Stomach (tissue), 8 donors: ENCODE measurements at regions not wholly inside any gene's neighbourhood (a gene's known extent, or its start where the extent isn't known, plus 50 kb on each side); places are given as distances from the start of the nearest gene placed in this dataset.

ENCODE experiments used
- DNase-seq, 2 donors: peaks; one replicate each; pipeline versions ENCODE4 v3.0.0 to v3.0.0-alpha.2; 2013 to 2019
- H3K27ac ChIP-seq, 5 donors: fragments of 200-600 bp in 4 of 5; sonication (generic) in 4 of 5; one replicate each; pipeline ENCODE4 v1.5.1; 2013 to 2019; ENCODE audit warnings: mild to moderate bottlenecking in 1 of 5, moderate library complexity in 1 of 5
- H3K27me3 ChIP-seq, 3 donors: fragments of 200-600 bp; sonication (generic); one replicate each; pipeline ENCODE4 v1.5.1; 2017 to 2019; ENCODE audit warnings: mixed run types in 1 of 3
- H3K36me3 ChIP-seq, 4 donors: fragments of 200-600 bp; sonication (generic); 1 replicate in 3 of 4; 2 replicates in 1 of 4; pipeline ENCODE4 v1.5.1; 2016 to 2019
- H3K4me1 ChIP-seq, 4 donors: fragments of 200-600 bp; sonication (generic); one replicate each; pipeline ENCODE4 v1.5.1; 2016 to 2019
- H3K4me3 ChIP-seq, 4 donors: fragments of 200-600 bp; sonication (generic) in 3 of 4; one replicate each; pipeline ENCODE4 v1.5.1; 2016 to 2019; ENCODE audit warnings: mild to moderate bottlenecking in 1 of 4
- H3K9me3 ChIP-seq, 4 donors: fragments of 200-600 bp; sonication (generic); one replicate each; pipeline ENCODE4 v1.5.1; 2016 to 2019
- EP300 ChIP-seq: sonication (generic); formaldehyde crosslinking; IDR thresholded peaks from one replicate; pipeline ENCODE4 v1.6.1; 2017; ENCODE audit warnings: antibody characterized with exemption
- POLR2A ChIP-seq, 4 donors: fragments of 450-650 bp; IDR thresholded peaks; one replicate each; pipeline ENCODE4 v1.6.1; 2016; ENCODE audit warnings: antibody characterized with exemption in 4 of 4, control low read depth in 2 of 4, mild to moderate bottlenecking in 1 of 4, moderate library complexity in 1 of 4
- POLR2AphosphoS5 ChIP-seq, 3 donors: sonication (generic); formaldehyde crosslinking; IDR thresholded peaks; one replicate each; pipeline ENCODE4 v1.6.1; 2016; ENCODE audit warnings: antibody characterized with exemption in 3 of 3
- WGBS, 5 donors: extraction: QIAGEN DNeasy Blood & Tissue Kit in 3 of 5; methylation state at CpG; one replicate each; pipeline versions ENCODE4 v1.1.5 to v1.1.7; 2013 to 2018; 5-methylcytosine and 5-hydroxymethylcytosine counted together
- intact Hi-C: fragments of 100-400 bp; cut with DNase I; formaldehyde crosslinking; loops from one replicate; pipeline ENCODE4 v1.15.1; 2023; ENCODE audit warnings: low total_unique reads
- TF ChIP-seq, protein P1 (sequence below), 7 experiments: fragments of 450-650 bp in 4 of 7; fragments of 200-600 bp in 3 of 7; sonication (generic) in 3 of 7; IDR thresholded peaks; one replicate each; pipeline ENCODE4 v1.5.1; 2016 to 2019; ENCODE audit warnings: antibody characterized with exemption in 7 of 7, control low read depth in 2 of 7, mild to moderate bottlenecking in 1 of 7
- donor health status: healthy with polysubstance abuse.
- donor health status: Bipolar disorder and iron deficiency.
- donor health status: healthy.

DNA sequence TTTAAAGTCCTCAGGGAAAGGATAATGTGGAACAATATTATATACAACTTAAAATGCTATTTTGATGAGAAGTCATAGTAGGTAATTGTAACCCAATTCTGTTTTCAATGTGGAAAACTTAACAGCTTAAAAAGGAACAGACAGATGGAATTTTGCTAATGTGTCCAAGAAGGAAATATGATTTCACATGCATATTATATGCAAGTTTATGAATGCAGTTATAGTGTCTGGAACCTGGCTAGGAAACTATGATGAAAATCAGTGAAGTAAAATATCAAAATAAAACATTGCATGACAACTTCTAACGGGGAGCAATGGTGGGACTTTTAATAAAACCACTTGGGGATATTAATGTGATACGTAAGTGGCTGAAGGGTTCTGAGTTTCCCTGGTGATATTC, 152.6 kb upstream of the HAND2 start:
- Histone ChIP-seq H3K9me3 (no peaks in the 10 kb centered on the region), H3K27ac (no peak overlapping the region), H3K36me3 (no peaks in the 10 kb centered on the region), H3K4me3 (no peak overlapping the region), H3K27me3 (no peaks in the 10 kb centered on the region), H3K4me1 (no peaks in the 10 kb centered on the region)
- DNase-seq = no peak
- no peak for TF ChIP-seq POLR2AphosphoS5 (IDR thresholded peaks at IDR 0.05)
- TF ChIP-seq, protein P1, sequence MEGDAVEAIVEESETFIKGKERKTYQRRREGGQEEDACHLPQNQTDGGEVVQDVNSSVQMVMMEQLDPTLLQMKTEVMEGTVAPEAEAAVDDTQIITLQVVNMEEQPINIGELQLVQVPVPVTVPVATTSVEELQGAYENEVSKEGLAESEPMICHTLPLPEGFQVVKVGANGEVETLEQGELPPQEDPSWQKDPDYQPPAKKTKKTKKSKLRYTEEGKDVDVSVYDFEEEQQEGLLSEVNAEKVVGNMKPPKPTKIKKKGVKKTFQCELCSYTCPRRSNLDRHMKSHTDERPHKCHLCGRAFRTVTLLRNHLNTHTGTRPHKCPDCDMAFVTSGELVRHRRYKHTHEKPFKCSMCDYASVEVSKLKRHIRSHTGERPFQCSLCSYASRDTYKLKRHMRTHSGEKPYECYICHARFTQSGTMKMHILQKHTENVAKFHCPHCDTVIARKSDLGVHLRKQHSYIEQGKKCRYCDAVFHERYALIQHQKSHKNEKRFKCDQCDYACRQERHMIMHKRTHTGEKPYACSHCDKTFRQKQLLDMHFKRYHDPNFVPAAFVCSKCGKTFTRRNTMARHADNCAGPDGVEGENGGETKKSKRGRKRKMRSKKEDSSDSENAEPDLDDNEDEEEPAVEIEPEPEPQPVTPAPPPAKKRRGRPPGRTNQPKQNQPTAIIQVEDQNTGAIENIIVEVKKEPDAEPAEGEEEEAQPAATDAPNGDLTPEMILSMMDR (IDR thresholded peaks at IDR 0.05) = no peak
- 72 to 89% (median 80%) methylated on average over 2 of the region's 2 CpGs for WGBS, 5 donors
- intact Hi-C loops = no loop called here

DNA sequence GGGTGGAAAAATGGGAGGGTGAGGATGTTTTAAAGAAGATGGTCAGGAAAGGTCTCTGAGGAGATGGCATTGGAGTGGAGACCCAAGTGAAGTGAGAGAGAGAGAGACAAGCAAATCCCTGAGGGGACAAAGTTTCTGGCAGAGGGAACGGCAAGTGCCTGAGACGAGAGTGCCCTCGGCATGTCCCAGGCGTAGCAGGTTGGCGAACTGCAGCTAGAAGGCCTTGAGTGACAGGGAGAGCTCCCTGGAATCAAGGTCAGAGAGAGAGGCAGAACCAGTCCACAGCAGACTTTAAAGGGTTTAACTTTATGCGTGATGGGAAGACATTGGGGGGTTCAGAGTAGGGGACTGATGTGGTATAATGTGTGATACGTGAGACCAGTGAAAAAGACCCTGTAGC, 150.2 kb upstream of the HAND2 start:
- Histone ChIP-seq H3K4me1 (no peaks in the 10 kb centered on the region), H3K4me3 (no peak overlapping the region), H3K27me3 (no peaks in the 10 kb centered on the region), H3K9me3 (no peaks in the 10 kb centered on the region), H3K36me3 (no peaks in the 10 kb centered on the region), H3K27ac (no peak overlapping the region)
- TF ChIP-seq, protein P1 (IDR thresholded peaks at IDR 0.05) = no peak
- TF ChIP-seq POLR2A (IDR thresholded peaks at IDR 0.05) (no peak), EP300 (no peak), POLR2AphosphoS5 (IDR thresholded peaks at IDR 0.05) (no peak)
- no peak for DNase-seq
- WGBS, 5 donors = 71 to 78% (median 74%) methylated on average over 7 of the region's 7 CpGs
- intact Hi-C loops = no loop called here

DNA sequence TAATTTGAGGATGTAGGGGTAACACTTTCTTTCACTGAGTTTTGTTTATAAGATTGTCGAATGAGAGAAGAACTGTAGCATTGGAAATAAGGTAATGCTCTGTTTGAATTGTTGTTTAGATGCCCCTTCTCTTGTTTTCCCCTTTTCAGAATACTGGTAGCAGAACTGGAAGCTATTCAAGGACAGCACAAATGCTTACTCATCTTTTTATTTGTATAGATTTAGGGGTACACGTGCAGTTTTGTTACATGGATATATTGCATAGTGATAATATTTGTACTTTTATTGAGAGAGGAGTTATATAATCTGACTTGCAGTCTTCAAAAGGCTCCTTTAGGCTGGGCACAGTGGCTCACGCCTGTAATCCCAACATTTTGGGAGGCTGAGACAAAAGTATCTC, 145.4 kb upstream of the HAND2 start:
- intact Hi-C loops = no loop called here
- Histone ChIP-seq H3K4me1 (no peaks in the 10 kb centered on the region), H3K27ac (no peak overlapping the region), H3K36me3 (no peaks in the 10 kb centered on the region), H3K4me3 (no peak overlapping the region), H3K27me3 (no peaks in the 10 kb centered on the region), H3K9me3 (no peaks in the 10 kb centered on the region)
- WGBS, 5 donors = 72 to 82% (median 78%) methylated on average over 3 of the region's 3 CpGs
- DNase-seq = no peak
- TF ChIP-seq POLR2AphosphoS5 (IDR thresholded peaks at IDR 0.05) = no peak
- TF ChIP-seq, protein P1 (IDR thresholded peaks at IDR 0.05) = no peak

DNA sequence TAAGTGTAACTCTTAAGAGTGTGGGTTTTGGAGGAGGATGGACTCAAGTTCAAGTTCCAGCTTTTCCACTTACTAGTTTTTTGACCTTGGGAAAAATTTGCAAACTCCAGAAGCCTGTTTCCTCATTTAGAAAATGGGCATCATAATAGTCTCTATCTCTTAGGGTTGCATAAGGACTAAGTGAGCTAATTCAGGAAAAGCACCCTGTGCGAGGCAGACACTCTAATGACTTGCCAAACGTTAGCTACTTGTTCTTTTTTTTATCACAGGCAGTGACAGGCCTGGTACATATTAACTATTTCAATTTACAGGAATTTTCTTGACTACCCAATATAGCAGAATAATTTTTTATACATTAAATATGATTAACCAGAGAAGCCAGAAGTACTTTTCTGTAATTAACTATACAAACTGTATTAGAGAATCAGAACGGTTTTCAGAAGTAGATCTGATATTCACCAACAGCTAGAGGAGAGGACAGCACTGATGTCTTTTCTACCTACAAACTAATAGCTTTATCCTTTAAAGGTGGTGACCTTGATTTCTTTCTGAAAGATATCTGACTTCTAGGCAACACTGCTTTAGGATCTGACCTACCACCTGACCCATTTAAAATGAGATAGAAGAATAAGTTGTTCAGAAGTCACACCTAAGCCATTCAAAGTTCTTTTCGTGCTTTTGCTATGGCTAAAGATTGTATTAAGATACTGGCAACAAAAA, 139.6 kb upstream of the HAND2 start:
- no peak for TF ChIP-seq POLR2AphosphoS5 (IDR thresholded peaks at IDR 0.05)
- TF ChIP-seq, protein P1 (IDR thresholded peaks at IDR 0.05) = no peak
- no peak for TF ChIP-seq EP300
- TF ChIP-seq POLR2A (IDR thresholded peaks at IDR 0.05) = no peak
- no peaks in the 10 kb centered on the region for H3K36me3 ChIP-seq
- no peak for DNase-seq
- no peaks in the 10 kb centered on the region for H3K4me1 ChIP-seq
- no peak overlapping the region for H3K27ac ChIP-seq
- H3K27me3 ChIP-seq = no peaks in the 10 kb centered on the region
- H3K9me3 ChIP-seq = no peaks in the 10 kb centered on the region
- intact Hi-C loops = no loop called here
- 53 to 66% (median 57%) methylated on average over 4 of the region's 4 CpGs for WGBS, 5 donors
- H3K4me3 ChIP-seq = no peak overlapping the region
